Epithelial cell of esophagus (primary cell): ENCODE measurements at regions not wholly inside any gene's neighbourhood (a gene's known extent, or its start where the extent isn't known, plus 50 kb on each side); places are given as distances from the start of the nearest gene placed in this dataset.
A peak's percentile ranks its signal among the peaks of the same experiment; 100 is the strongest.

Source experiments
- DNase-seq: peaks from one replicate; pipeline ENCODE4 v3.0.0; 2010; ENCODE audit warnings: low read depth
- H3K4me3 ChIP-seq: 2 replicates; pipeline ENCODE4 v1.5.1; 2011; ENCODE audit warnings: mild to moderate bottlenecking, low read length, control low read depth
- TF ChIP-seq, protein P1 (sequence below): IDR thresholded peaks from 2 replicates; pipeline ENCODE4 v1.5.1; 2011; ENCODE audit warnings: low read depth, mild to moderate bottlenecking, low read length, control low read depth, inconsistent platforms; ENCODE audit not compliant: insufficient read depth; ENCODE audit errors: missing control alignments

GRCh38 chr20:22652681-22653588 lies 68.6 kb upstream of the FOXA2 start:
- no peak overlapping the region for H3K4me3 ChIP-seq
- TF ChIP-seq, protein P1, sequence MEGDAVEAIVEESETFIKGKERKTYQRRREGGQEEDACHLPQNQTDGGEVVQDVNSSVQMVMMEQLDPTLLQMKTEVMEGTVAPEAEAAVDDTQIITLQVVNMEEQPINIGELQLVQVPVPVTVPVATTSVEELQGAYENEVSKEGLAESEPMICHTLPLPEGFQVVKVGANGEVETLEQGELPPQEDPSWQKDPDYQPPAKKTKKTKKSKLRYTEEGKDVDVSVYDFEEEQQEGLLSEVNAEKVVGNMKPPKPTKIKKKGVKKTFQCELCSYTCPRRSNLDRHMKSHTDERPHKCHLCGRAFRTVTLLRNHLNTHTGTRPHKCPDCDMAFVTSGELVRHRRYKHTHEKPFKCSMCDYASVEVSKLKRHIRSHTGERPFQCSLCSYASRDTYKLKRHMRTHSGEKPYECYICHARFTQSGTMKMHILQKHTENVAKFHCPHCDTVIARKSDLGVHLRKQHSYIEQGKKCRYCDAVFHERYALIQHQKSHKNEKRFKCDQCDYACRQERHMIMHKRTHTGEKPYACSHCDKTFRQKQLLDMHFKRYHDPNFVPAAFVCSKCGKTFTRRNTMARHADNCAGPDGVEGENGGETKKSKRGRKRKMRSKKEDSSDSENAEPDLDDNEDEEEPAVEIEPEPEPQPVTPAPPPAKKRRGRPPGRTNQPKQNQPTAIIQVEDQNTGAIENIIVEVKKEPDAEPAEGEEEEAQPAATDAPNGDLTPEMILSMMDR, result no peak

DNA sequence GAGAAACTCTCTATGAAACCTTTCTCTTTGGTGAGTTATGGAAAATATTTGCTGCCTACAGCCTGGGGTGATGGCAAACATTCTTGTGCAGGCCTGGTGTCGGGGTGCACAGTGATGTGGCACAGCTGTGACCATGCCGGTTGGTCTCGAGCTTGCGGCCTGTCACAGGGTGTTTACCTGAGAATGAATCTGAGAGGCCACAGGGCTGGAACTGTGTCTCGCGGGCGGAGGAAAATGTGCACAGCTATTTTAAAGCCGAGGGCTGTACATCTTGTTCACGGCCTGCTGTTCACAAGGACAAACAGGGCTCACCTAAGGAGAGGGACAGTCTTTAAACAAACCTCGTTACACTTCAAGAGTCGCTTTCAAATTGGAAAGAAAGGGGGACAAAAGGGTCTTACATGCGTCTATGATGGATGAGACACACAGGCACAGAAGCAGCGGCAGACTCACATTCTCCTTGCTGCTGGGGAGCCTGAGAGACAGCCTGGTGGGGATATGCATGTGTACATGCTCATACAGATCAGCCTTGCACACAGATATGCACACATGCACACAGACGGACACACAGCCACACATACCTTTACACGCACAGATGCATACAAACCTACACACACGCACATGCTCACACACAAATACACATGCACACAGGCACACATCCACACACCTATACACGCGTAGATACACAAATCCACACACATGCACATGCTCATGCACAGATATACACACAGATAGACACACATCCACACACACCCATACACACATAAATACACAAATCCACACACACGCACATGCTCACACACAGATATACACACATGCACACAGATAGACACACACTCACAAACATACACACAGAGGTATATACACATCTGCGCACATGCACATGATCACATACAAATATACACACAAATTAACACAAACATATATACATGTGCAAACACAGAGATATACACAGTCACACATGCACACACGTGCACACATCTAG lies 69.6 kb upstream of the FOXA2 start:
- TF ChIP-seq, protein P1, result no peak
- DNase-seq, result no peak
- H3K4me3 ChIP-seq, result no peak overlapping the region

More at GRCh38 chr20:22652681-22653588, 68.6 kb upstream of the FOXA2 start:
- DNase-seq, result peak; percentile 14

DNA sequence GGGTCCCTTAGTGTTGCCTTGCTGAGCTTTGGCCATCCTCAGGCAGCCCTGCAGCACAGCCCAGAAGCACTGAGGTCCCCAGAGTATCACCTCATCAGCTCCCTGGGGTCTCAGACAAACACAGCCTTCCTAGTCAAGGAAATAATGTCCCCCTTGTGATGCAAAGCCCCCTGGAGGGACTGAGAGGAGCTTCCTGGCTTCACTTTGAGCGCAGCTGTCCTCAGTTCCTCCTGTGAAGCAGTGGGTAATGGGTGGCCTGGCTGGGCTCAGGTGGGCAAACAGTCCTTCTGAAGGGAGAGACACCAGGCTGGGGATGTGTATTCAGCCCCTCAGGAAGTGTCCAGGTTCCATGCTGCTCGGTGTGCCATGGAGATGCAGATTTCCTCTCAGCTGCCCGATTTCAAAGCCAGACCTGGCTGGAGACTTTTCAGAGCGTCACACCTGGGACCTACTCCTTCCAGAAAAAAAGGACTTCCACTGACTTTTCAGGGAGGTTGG lies 79.2 kb upstream of the FOXA2 start:
- TF ChIP-seq, protein P1, result no peak
- H3K4me3 ChIP-seq, result no peak overlapping the region
- no peak for DNase-seq

GRCh38 chr20:22667198-22667597 lies 82.8 kb upstream of the FOXA2 start:
- no peak for DNase-seq

GRCh38 chr20:22672191-22672590 lies 87.8 kb upstream of the FOXA2 start:
- TF ChIP-seq, protein P1, result no peak
- H3K4me3 ChIP-seq, result no peak overlapping the region
- DNase-seq, result no peak

More at GRCh38 chr20:22667198-22667597, 82.8 kb upstream of the FOXA2 start:
- TF ChIP-seq, protein P1, result no peak
- H3K4me3 ChIP-seq, result no peak overlapping the region

DNA sequence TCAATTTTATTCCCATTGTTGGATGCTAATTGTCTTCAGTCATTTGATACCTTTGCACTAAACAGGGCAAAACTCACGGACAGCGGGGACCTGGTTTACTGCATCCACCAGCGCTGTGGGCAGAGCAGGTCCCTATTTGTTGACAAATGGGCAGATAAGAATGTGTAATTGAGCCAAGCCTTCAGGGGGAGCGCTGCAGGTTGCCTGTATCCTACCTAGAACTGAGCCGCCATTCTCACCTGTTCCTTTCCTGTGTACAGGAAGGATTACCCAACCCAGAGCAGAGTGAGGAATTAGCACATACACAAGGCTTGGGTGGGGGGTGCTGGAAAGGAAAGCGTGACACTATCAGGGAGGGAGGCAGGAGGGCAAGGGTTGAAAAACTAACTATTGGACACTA lies 89.1 kb upstream of the FOXA2 start:
- H3K4me3 ChIP-seq, result no peak overlapping the region
- TF ChIP-seq, protein P1, result no peak
- no peak for DNase-seq
